Ovary (tissue), 3 donors: ENCODE measurements at regions not wholly inside any gene's neighbourhood (a gene's known extent, or its start where the extent isn't known, plus 50 kb on each side); places are given as distances from the start of the nearest gene placed in this dataset.

ENCODE experiments used
- CTCF ChIP-seq, 3 donors: fragments of 450-650 bp in 2 of 3; fragments of 200-600 bp in 1 of 3; IDR thresholded peaks; one replicate each; pipeline versions ENCODE4 v1.5.1 to v1.8.0; 2016 to 2022; ENCODE audit warnings: antibody characterized with exemption in 3 of 3, mild to moderate bottlenecking in 1 of 3
- EP300 ChIP-seq: sonication (generic); formaldehyde crosslinking; IDR thresholded peaks from one replicate; pipeline ENCODE4 v1.6.1; 2017; ENCODE audit warnings: antibody characterized with exemption
- POLR2A ChIP-seq: fragments of 450-650 bp; IDR thresholded peaks from one replicate; pipeline ENCODE4 v1.6.1; 2017; ENCODE audit warnings: antibody characterized with exemption, mild to moderate bottlenecking, moderate library complexity
- donor health status: DM: no; HTN: no; CAD: no.

- TF ChIP-seq CTCF (IDR thresholded peaks at IDR 0.05) (no peak), POLR2A (no peak), EP300 (no peak)
Observed at GRCh38 chr1:177748080-177748801, 221.6 kb downstream of the SEC16B start.
